Upper lobe of right lung (tissue), 1 donor: ENCODE measurements at regions not wholly inside any gene's neighbourhood (a gene's known extent, or its start where the extent isn't known, plus 50 kb on each side); places are given as distances from the start of the nearest gene placed in this dataset.
"Not testable (repeated sequence)": the region's sequence is repeated elsewhere in the genome, so short reads cannot be mapped to it uniquely, and the experiment has no call there.

ENCODE experiments used
- ATAC-seq: fragments of 200-7000 bp; cut with Tn5 transposase; one replicate; pipeline ENCODE4 v1.9.1; 2020; ENCODE audit warnings: mild to moderate bottlenecking, moderate library complexity
- DNase-seq: peaks from one replicate; pipeline ENCODE4 v3.0.0-alpha.2; 2020
- H3K27ac ChIP-seq: fragments of 200-600 bp; one replicate; pipeline ENCODE4 v1.8.0; 2022
- H3K27me3 ChIP-seq: fragments of 200-600 bp; one replicate; pipeline ENCODE4 v1.8.0; 2022; ENCODE audit warnings: mild to moderate bottlenecking
- H3K36me3 ChIP-seq: fragments of 200-600 bp; one replicate; pipeline ENCODE4 v1.8.0; 2022
- H3K4me1 ChIP-seq: fragments of 200-600 bp; one replicate; pipeline ENCODE4 v1.8.0; 2022
- H3K4me3 ChIP-seq: fragments of 200-600 bp; one replicate; pipeline ENCODE4 v1.8.0; 2022; ENCODE audit warnings: mild to moderate bottlenecking
- H3K9me3 ChIP-seq: fragments of 200-600 bp; one replicate; pipeline ENCODE4 v1.8.0; 2022
- CTCF ChIP-seq: fragments of 200-600 bp; IDR thresholded peaks from one replicate; pipeline ENCODE4 v1.8.0; 2022; ENCODE audit warnings: antibody characterized with exemption
- intact Hi-C: fragments of 100-400 bp; cut with DNase I; formaldehyde crosslinking; loops from one replicate; pipeline ENCODE4 v1.11.0; 2022
- donor health status: DM: no; HTN: yes; CAD: no; lungs with severe emphysema.

DNA sequence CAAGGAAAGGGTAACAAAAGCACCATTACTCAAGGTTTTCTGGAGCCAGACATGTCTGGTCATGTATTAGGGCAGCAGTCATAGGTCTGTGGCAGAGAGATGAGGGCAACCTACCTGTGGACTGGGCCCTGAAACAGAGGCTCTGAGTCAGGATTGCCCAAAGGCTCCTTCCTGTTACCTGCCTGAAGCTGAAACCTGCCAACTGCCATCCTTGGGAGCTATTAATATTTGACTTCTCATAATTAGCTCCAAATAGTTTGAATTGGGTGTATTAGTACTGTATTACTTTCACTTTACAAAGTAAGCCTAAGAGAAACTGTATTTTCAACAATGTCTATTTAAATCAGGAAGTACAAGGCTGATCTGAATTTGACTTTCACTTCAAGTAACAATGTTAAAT is 72.0 kb upstream of the TBX18 start:
- Histone ChIP-seq H3K36me3 (no peaks in the 10 kb centered on the region), H3K9me3 (no peaks in the 10 kb centered on the region), H3K4me3 (no peak overlapping the region), H3K4me1 (no peaks in the 10 kb centered on the region), H3K27ac (no peak overlapping the region), H3K27me3 (no peaks in the 10 kb centered on the region)
- ATAC-seq (no peak), DNase-seq (no peak)
- no peak for TF ChIP-seq CTCF
- intact Hi-C loops: no loop called here

- no peaks in the 10 kb centered on the region for H3K9me3 ChIP-seq
- no peaks in the 10 kb centered on the region for H3K36me3 ChIP-seq
- H3K4me1 ChIP-seq: no peaks in the 10 kb centered on the region
- ATAC-seq: no peak
- intact Hi-C loops: no loop called here
- no peaks in the 10 kb centered on the region for H3K27me3 ChIP-seq
- no peak overlapping the region for H3K4me3 ChIP-seq
- no peak for TF ChIP-seq CTCF
- H3K27ac ChIP-seq: no peak overlapping the region
- no peak for DNase-seq
Measured at GRCh38 chr6:84835340-84835739, 70.9 kb upstream of the TBX18 start.

- H3K4me3 ChIP-seq, H3K36me3 ChIP-seq, H3K4me1 ChIP-seq, H3K27me3 ChIP-seq, H3K9me3 ChIP-seq, intact Hi-C loops, DNase-seq, H3K27ac ChIP-seq, ATAC-seq: not testable (repeated sequence)
Measured at GRCh38 chr6:84831924-84832323, 67.5 kb upstream of the TBX18 start.

DNA sequence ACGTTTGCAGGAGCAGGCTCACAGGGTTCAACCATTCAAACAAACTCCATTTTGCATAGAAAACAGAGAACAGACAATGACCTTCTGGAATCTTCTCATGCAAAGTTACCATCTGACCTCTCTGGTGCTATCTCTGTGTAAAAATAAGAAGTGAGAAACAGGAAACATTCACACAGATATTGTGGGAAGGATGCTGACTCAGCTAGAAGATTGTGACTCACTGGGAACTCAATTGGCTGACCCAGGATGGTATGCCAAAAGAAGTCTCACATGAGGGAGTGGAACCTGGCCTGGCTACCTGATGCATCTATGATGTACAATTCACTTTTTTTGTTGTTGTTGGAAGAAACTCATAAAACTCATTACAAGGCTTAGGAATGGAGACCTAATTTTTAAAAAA is 61.1 kb upstream of the TBX18 start:
- Histone ChIP-seq H3K9me3 (no peaks in the 10 kb centered on the region), H3K36me3 (no peaks in the 10 kb centered on the region), H3K4me1 (no peaks in the 10 kb centered on the region), H3K27ac (no peak overlapping the region), H3K4me3 (no peak overlapping the region), H3K27me3 (no peaks in the 10 kb centered on the region)
- ATAC-seq (no peak), DNase-seq (no peak)
- no peak for TF ChIP-seq CTCF
- intact Hi-C loops: no loop called here

GRCh38 chr6:84821314-84821713 is 56.9 kb upstream of the TBX18 start:
- H3K27ac ChIP-seq, ATAC-seq, H3K9me3 ChIP-seq, H3K36me3 ChIP-seq, intact Hi-C loops, H3K27me3 ChIP-seq, H3K4me1 ChIP-seq, H3K4me3 ChIP-seq, DNase-seq: not testable (repeated sequence)

DNA sequence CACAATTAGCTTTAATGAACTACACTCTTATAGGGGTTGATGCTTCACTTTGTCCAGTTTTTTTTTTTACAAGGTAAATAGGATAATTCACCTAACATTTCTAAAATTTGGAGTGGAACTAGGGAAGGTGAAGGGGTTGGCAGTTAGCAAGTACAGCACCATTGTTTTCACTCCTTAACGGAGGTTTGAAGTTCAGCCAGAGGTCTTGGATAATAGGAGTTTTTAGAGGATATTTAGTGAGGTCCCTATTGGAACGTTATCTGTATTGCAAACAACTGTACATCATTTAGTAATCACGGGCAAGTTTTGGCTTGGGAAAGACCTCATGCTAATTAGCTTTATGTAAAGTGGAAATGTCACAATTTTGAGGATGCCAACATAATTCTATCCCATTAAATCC is 52.3 kb upstream of the TBX18 start:
- Histone ChIP-seq H3K4me1 (no peaks in the 10 kb centered on the region), H3K9me3 (no peaks in the 10 kb centered on the region), H3K27me3 (no peaks in the 10 kb centered on the region), H3K27ac (no peak overlapping the region), H3K36me3 (no peaks in the 10 kb centered on the region), H3K4me3 (no peak overlapping the region)
- ATAC-seq: no peak
- DNase-seq: no peak
- intact Hi-C loops: no loop called here
- TF ChIP-seq CTCF: no peak

- intact Hi-C loops: no loop called here
Measured at GRCh38 chr6:84815896-84816735, 51.7 kb upstream of the TBX18 start.

More at GRCh38 chr6:84815896-84816735, 51.7 kb upstream of the TBX18 start:
- no peaks in the 10 kb centered on the region for H3K9me3 ChIP-seq
- no peaks in the 10 kb centered on the region for H3K36me3 ChIP-seq
- no peaks in the 10 kb centered on the region for H3K4me1 ChIP-seq
- H3K4me3 ChIP-seq: no peak overlapping the region
- H3K27me3 ChIP-seq: no peaks in the 10 kb centered on the region
- H3K27ac ChIP-seq: no peak overlapping the region
- ATAC-seq (no peak), DNase-seq (no peak)
- no peak for TF ChIP-seq CTCF
